Forelimb muscle (tissue), 1 donor: ENCODE measurements at regions not wholly inside any gene's neighbourhood (a gene's known extent, or its start where the extent isn't known, plus 50 kb on each side); places are given as distances from the start of the nearest gene placed in this dataset.
"Not testable (repeated sequence)": the region's sequence is repeated elsewhere in the genome, so short reads cannot be mapped to it uniquely, and the experiment has no call there.

Experiments used
- DNase-seq: peaks from one replicate; pipeline ENCODE4 v3.0.0-alpha.2; 2013; ENCODE audit warnings: low read depth

- DNase-seq = no peak
Measured at GRCh38 chr10:31123946-31124345, 92.3 kb upstream of the ZNF438 start.

- DNase-seq = no peak
Measured at GRCh38 chr10:31124852-31125251, 93.2 kb upstream of the ZNF438 start.

DNA sequence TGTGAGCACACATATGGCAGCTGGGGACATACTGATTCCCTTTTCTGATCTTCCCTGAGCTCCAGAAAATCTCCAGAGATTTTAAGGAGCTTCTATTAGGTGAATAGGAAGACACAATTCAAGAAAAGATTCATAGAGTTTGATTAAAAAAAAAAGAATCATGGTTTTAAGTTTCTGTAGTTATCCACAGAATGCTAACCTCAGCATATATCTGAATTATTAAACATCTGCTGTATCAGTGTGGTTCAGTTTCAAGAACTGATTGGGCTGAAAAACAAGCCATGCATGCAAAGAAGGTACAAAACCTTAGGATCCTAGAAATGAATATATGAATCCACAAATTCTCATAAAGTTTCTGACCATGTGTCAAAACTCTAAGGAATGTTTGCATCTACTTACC lies 94.1 kb upstream of the ZNF438 start:
- DNase-seq = no peak

GRCh38 chr10:31126593-31126992 lies 94.9 kb upstream of the ZNF438 start:
- DNase-seq = no peak

DNA sequence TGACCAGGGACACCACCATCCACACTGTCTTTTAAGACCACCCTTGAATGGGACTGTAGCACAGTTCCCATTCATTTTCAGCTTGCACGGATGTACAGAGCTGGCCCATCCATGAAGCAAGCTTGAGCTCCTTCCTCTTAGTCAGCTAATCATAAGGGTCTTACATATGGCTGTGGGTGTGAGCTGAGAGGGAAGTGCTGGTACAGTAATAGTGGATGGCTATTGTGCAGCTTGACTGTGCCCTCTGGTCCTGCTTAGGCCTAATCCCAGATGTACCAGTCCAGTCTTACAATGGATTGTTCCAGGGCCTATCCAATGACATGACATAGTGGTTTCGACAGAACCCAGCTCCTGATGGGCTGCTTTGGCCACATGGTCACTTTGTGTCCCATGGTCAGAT lies 96.9 kb upstream of the ZNF438 start:
- DNase-seq = no peak

GRCh38 chr10:31129271-31129670 lies 97.6 kb upstream of the ZNF438 start:
- no peak for DNase-seq

GRCh38 chr10:31129880-31130405 lies 98.3 kb upstream of the ZNF438 start:
- no peak for DNase-seq

- no peak for DNase-seq
Measured at GRCh38 chr10:31130406-31130805, 98.7 kb upstream of the ZNF438 start.

DNA sequence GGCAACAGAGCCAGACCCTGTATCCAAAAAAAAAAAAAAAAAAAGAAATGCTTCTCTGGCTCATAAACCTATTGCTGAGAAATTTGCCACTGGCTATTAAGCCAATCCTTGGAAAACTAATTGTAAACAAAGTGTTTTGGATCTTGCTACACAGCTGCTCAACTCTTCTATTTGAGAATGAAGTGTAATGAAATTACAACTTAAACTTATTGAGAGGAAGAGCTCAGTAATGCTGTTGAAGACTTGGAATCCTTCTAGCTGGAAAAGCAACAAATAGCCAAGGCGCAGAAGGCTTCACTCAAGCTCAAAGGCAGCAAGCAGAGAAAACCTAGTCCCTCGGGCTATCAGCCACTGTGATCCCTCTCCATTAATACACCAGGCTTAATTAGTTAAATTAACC lies 99.6 kb upstream of the ZNF438 start:
- no peak for DNase-seq

DNA sequence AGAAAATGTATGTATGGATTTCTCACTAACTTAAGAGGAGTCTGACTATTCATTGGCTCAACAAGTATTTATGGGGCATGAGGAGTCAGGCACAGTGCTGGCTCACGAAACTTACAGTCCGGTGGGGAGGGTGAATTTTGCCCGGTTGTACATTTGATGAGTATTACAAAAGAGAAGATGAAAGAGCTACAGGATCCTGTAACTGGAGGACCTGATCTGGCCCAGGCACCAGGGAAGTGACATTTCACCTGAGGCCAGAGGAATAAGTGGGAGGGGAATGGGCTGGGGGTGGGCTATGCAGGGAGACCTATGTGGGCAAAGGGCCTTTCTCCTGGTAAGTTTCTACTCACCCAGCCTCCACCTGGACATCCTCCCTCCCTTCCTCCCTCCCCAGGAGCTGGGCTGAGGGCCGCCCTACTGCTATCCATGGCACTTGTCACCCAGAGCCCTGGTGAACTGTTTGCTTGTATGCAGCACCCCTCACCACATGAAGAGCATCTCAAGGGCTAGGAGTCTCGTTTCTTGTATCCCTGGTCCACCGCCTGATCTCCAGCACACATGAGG lies 101.1 kb upstream of the ZNF438 start:
- DNase-seq = no peak

DNA sequence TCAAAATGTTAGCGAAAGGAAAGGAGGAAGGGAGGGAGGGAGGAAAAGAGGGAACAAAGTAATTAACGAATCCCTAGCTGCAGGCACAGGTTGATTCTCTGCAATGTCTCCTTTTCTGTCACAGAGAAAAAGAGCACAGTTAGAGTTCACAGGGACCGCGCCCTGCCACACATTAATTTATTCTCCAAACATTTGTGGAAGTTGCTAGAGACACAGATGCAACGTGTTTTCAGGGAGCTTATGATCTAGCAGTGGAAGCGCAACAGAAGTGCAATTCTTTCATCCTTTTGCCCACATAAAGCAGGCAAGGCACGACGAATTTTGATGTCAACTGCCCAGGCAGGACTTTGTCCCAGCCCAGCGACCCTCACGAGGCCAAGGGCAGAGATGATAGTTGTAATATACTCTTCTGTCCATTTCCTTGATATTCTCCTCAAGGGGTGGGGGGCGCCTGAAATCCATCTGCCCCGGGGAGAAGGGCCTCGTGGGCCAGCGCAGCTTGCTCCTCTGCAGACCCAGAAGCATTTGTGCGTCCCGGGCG lies 101.7 kb upstream of the ZNF438 start:
- no peak for DNase-seq

GRCh38 chr10:31133792-31134310 lies 102.2 kb upstream of the ZNF438 start:
- DNase-seq = no peak

- DNase-seq = no peak
Measured at GRCh38 chr10:31134311-31134952, 102.8 kb upstream of the ZNF438 start.

DNA sequence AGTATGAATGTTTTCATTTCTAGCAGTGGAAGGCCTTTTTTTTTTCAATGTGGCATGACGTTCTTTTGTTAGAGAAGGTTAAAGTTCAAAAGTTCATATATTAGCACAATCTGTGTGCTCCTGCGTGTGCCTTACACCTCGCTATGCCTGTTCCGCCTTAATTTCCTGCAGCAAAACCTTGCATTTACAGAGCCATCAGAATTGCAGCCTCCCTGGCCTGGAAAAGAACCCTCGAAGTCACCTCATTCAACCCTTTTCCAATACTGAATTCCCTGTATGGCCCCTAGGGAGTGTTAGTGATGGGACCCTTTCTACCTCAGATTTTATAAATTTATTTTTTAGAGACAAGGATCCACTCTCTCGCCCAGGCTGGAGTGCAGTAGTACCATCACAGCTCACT lies 103.5 kb upstream of the ZNF438 start:
- DNase-seq = no peak

GRCh38 chr10:31135791-31136190 lies 104.1 kb upstream of the ZNF438 start:
- DNase-seq = not testable (repeated sequence)

DNA sequence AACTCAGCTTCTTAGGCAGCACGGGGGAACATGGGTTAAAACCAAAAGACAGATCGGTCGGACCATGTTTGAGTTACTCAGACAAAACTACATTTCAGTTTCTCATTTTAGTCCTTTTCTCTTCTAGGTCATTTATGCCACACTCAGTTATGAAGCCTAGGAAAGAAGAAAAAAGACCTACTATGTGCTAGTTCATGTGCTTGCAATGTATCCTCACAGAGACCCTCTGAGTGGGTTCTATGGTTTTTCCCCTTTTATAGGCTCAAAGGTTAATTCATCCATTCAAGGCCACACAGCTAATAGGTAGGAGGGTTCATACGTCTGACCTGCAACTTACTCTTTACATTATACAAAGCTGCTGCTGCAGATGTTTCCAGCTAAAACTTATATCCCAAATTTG lies 104.7 kb upstream of the ZNF438 start:
- DNase-seq = no peak

DNA sequence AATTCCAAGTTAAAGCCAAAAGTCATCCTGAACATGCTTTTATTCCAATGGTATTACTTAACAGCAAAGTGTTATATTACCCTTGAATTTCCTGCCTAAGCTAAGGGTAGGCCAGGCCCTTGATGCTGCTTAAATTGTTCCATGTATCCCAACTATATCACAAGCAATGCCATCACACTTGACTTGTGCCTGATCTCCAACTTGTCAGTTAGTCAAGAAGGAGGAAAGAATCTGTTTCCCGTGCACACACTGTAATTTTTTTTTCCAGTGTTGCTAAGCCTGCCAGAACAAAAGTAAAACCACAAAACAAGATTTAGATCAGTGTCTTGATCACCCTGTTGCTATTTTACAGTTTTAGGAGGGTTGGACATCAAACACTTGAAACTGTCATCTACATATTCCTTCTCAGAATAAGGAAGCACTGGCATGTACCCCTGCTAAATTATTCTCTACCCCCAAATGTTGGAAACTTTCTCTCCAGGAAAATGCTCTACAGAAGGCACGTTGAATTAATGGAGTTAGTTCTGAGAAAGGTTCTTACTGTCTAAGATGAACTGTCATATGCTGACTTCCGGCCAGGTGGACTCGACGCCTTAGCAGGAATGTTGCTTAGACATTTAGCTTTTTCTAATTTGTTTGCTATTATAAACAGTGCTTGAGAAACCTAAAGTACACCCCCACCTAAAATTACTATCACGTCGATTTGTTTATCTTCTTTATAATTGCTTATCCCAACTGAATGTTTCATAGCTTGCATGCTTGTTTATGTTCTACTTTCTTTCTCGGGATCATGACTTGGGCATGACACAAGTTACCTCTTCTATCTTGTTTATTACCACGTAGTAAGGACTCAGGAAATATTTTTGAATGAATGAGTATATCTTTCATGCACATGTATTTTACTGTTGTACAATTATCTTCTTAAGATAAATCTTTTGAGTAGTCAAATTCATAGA lies 105.5 kb upstream of the ZNF438 start:
- DNase-seq = no peak

DNA sequence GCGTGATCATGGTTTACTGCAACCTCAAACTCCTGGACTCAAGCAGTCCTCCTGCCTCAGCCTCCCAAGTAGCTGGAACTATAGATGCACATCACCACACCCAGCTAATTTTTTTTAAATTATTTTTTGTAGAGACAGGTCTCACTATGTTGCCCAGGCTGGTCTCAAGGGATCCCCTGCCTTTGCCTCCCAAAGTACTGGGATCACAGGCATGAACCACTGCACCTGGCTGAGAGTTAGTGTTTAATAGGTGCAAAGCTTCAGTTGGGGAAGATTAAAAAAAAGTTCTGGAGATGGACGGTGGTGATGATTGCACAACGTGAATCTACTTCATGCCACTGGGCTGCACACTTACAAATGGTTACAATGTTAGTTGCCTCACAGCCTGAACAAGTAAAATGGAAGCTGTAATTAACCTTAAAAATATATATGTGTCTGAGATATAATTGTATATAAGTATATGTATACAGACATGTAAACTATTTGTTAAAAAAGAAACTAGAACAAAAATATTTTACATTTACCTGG lies 106.4 kb upstream of the ZNF438 start:
- DNase-seq = no peak

GRCh38 chr10:31139497-31139896 lies 107.8 kb upstream of the ZNF438 start:
- DNase-seq = no peak

GRCh38 chr10:31140716-31141115 lies 109.1 kb upstream of the ZNF438 start:
- DNase-seq = no peak

DNA sequence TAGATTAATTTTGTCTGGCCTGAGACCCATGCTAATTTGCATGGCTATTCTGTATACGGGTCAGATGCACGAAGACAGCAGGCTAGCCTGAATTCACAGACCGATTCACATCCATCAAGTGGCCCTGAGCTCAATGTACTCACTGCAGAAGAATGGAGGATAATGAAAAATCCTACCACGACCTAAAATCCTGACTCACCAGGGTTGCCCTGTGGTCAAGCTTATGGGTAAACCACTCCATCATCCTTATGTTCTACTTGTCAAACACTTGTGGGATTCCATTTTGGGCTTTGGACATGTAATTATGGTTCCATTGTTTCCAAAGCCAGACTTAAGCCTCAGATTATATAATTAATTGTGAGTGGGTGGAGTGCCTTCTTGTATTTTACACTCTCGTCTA lies 110.4 kb upstream of the ZNF438 start:
- DNase-seq = no peak
